DOHH2 (cell line): ENCODE measurements at regions not wholly inside any gene's neighbourhood (a gene's known extent, or its start where the extent isn't known, plus 50 kb on each side); places are given as distances from the start of the nearest gene placed in this dataset.

ENCODE experiments used
- H3F3A ChIP-seq: fragments of 200-600 bp; sonication (generic), shearing (Covaris generic); 2 replicates; pipeline ENCODE4 v1.6.0; 2016; ENCODE audit warnings: antibody characterized with exemption, mild to moderate bottlenecking; ENCODE audit not compliant: control insufficient read depth, insufficient read depth
- H3K27ac ChIP-seq: fragments of 200-600 bp; sonication (generic); 2 replicates; pipeline ENCODE4 v1.5.1; 2014; ENCODE audit warnings: low read depth, mild to moderate bottlenecking, low read length, moderate library complexity
- H3K27me3 ChIP-seq: fragments of 200-600 bp; sonication (generic); 2 replicates; pipeline ENCODE4 v1.6.1; 2014; ENCODE audit warnings: mild to moderate bottlenecking, low read length, mixed read lengths; ENCODE audit not compliant: control insufficient read depth
- H3K36me3 ChIP-seq: fragments of 200-600 bp; sonication (generic); 2 replicates; pipeline ENCODE4 v1.6.1; 2014; ENCODE audit warnings: mild to moderate bottlenecking, low read length, moderate library complexity, mixed read lengths; ENCODE audit not compliant: control insufficient read depth
- H3K4me1 ChIP-seq: fragments of 200-600 bp; sonication (generic); 2 replicates; pipeline ENCODE4 v1.6.1; 2014; ENCODE audit warnings: mild to moderate bottlenecking, low read length, mixed read lengths; ENCODE audit not compliant: control insufficient read depth
- H3K4me2 ChIP-seq: fragments of 200-600 bp; sonication (generic); 2 replicates; pipeline ENCODE4 v1.6.0; 2014; ENCODE audit warnings: mild to moderate bottlenecking, low read length, moderate library complexity
- H3K4me3 ChIP-seq: fragments of 200-600 bp; sonication (generic); 2 replicates; pipeline ENCODE4 v1.5.1; 2014; ENCODE audit warnings: mild to moderate bottlenecking, low read length, mixed read lengths
- H3K79me2 ChIP-seq: fragments of 200-600 bp; sonication (generic); 2 replicates; pipeline ENCODE4 v1.6.1; 2014; ENCODE audit warnings: mild to moderate bottlenecking, low read length, mixed read lengths; ENCODE audit not compliant: control insufficient read depth
- H3K9me2 ChIP-seq: fragments of 200-600 bp; sonication (generic); replicated peaks from 2 replicates; pipeline ENCODE4 v1.6.1; 2014; ENCODE audit warnings: mild to moderate bottlenecking, low read length, mixed read lengths; ENCODE audit not compliant: control insufficient read depth
- H3K9me3 ChIP-seq: fragments of 200-600 bp; sonication (generic); 2 replicates; pipeline ENCODE4 v1.6.1; 2014; ENCODE audit warnings: antibody characterized with exemption, low read length, mixed read lengths; ENCODE audit not compliant: control insufficient read depth, insufficient read depth
- H4K20me1 ChIP-seq: fragments of 200-600 bp; sonication (generic); 2 replicates; pipeline ENCODE4 v1.6.0; 2014; ENCODE audit warnings: low read depth, mild to moderate bottlenecking, antibody characterized with exemption, low read length, moderate library complexity; ENCODE audit not compliant: control insufficient read depth, insufficient read depth
- CTCF ChIP-seq: fragments of 200-600 bp; sonication (generic); IDR thresholded peaks from one replicate; pipeline ENCODE4 v1.5.1; 2014; ENCODE audit warnings: antibody characterized with exemption, mild to moderate bottlenecking, low read depth, low read length; ENCODE audit not compliant: poor library complexity, severe bottlenecking
- EZH2phosphoT487 ChIP-seq: fragments of 200-600 bp; sonication (generic); IDR thresholded peaks from 2 replicates; pipeline ENCODE4 v1.6.1; 2017; ENCODE audit warnings: borderline replicate concordance, mild to moderate bottlenecking, antibody characterized with exemption, low read length, moderate library complexity, mixed read lengths

DNA sequence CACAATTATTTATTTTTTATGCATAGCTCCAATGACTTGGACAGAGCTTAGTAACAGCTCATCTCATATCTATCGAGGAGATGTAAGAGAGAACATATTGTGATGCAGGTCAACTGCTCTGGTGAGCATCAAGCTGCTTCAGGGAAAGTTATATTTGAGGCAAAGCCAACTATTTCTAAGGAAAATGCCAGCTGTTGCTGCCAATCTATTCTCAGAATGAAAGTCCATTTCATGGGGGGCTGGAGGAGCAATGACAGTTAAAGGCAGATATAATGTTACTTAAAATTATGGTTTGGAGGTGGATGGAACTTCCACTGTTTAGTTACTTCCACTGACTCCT is 424.8 kb downstream of the KIF20B start:
- H3K27ac ChIP-seq: no peak overlapping the region
- H4K20me1 ChIP-seq: no peaks in the 10 kb centered on the region
- no peaks in the 10 kb centered on the region for H3K27me3 ChIP-seq
- H3F3A ChIP-seq: no peaks in the 10 kb centered on the region
- no peak overlapping the region for H3K4me3 ChIP-seq
- no peaks in the 10 kb centered on the region for H3K9me2 ChIP-seq
- no peak overlapping the region for H3K4me2 ChIP-seq
- H3K9me3 ChIP-seq: no peaks in the 10 kb centered on the region
- no peak for TF ChIP-seq CTCF
- TF ChIP-seq EZH2phosphoT487: no peak
- no peaks in the 10 kb centered on the region for H3K36me3 ChIP-seq
- H3K79me2 ChIP-seq: no peaks in the 10 kb centered on the region
- H3K4me1 ChIP-seq: no peaks in the 10 kb centered on the region

DNA sequence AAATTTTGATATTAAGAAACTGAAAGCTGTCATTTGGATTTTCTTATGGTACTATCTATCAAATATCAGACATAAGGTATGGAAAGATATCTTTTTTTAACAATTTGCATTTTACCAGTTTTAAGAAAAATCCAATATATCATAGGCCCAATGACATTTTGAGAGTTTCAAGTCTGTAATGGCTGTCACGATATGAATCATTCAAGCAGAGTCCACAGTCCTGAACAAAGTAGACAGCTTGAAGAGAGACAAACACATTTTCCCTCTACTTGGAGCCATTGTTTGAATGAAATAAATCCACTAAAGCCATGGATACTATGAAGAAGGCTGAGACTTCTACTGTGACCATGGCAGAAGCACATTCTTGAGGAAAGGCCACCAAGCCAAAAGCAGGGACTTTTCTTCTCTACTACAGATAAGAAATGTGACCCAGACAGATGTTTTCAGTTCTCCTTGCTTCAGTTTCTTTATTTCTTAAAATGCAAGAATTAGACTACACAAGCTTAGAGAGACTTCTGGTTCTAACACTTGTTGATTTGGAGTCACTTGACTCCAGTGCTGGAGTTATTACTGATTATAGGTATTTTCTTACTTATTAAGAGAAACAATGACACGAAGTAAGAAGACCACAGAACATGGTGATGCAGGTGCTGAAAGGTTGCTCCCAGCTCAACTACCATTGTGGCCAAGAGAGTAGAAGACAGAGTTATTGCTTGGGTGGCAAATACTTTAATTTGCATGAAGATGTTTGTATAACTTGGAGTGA is 429.1 kb downstream of the KIF20B start:
- no peak overlapping the region for H3K4me3 ChIP-seq
- H4K20me1 ChIP-seq: no peaks in the 10 kb centered on the region
- H3K9me3 ChIP-seq: peaks cover 4% of the 10 kb centered on the region; the same call in 1 of the 2 replicates
- H3K36me3 ChIP-seq: no peaks in the 10 kb centered on the region
- no peaks in the 10 kb centered on the region for H3K9me2 ChIP-seq
- TF ChIP-seq CTCF (no peak), EZH2phosphoT487 (no peak)
- H3K27me3 ChIP-seq: no peaks in the 10 kb centered on the region
- H3K27ac ChIP-seq: no peak overlapping the region
- no peaks in the 10 kb centered on the region for H3K4me1 ChIP-seq
- no peak overlapping the region for H3K4me2 ChIP-seq
- H3K79me2 ChIP-seq: no peaks in the 10 kb centered on the region
- no peaks in the 10 kb centered on the region for H3F3A ChIP-seq

DNA sequence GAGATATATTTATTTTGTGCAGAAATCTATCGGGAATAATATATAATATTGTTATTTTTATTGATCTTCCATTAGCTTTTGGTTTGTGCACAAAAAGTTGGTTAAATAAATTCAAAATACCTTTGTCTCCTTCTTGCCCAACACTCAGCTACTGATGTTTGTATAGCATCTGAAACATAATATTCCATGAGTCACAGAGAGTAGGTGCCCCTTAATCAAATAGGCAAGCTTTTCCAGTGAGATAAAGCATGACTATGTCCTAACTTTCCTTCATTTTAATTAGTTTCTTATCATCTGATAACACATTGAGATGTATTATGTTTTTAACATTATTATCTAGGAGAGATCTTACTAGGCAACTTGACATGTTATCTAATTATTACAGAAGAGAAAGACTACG is 432.2 kb downstream of the KIF20B start:
- H3K79me2 ChIP-seq: no peaks in the 10 kb centered on the region
- H3K4me1 ChIP-seq: no peaks in the 10 kb centered on the region
- H3K4me3 ChIP-seq: no peak overlapping the region
- TF ChIP-seq EZH2phosphoT487: no peak
- no peak for TF ChIP-seq CTCF
- H4K20me1 ChIP-seq: no peaks in the 10 kb centered on the region
- H3K27ac ChIP-seq: no peak overlapping the region
- H3K4me2 ChIP-seq: no peak overlapping the region
- no peaks in the 10 kb centered on the region for H3K9me2 ChIP-seq
- H3K27me3 ChIP-seq: no peaks in the 10 kb centered on the region
- no peaks in the 10 kb centered on the region for H3K36me3 ChIP-seq
- peaks cover 22% of the 10 kb centered on the region for H3K9me3 ChIP-seq
- no peaks in the 10 kb centered on the region for H3F3A ChIP-seq
